Right renal cortex interstitium (tissue), 3 donors: ENCODE measurements at regions not wholly inside any gene's neighbourhood (a gene's known extent, or its start where the extent isn't known, plus 50 kb on each side); places are given as distances from the start of the nearest gene placed in this dataset.

Experiments used
- DNase-seq, 3 donors: peaks; one replicate each; pipeline ENCODE4 v3.0.0-alpha.2; 2013; ENCODE audit warnings: low read depth in 3 of 3, low spot score in 2 of 3

GRCh38 chr2:20558391-20559150, 92.3 kb downstream of the HS1BP3 start:
- no peak for DNase-seq

GRCh38 chr2:20559277-20559676, 91.6 kb downstream of the HS1BP3 start:
- DNase-seq = no peak

GRCh38 chr2:20560011-20560410, 90.9 kb downstream of the HS1BP3 start:
- no peak for DNase-seq

GRCh38 chr2:20560891-20561636, 89.8 kb downstream of the HS1BP3 start:
- no peak for DNase-seq

GRCh38 chr2:20561637-20562454, 89.1 kb downstream of the HS1BP3 start:
- DNase-seq = no peak

- DNase-seq = no peak
These were observed 88.2 kb downstream of the HS1BP3 start for GRCh38 chr2:20562540-20563225.

GRCh38 chr2:20563251-20563650, 87.6 kb downstream of the HS1BP3 start:
- no peak for DNase-seq

- DNase-seq = no peak
These were observed 87.1 kb downstream of the HS1BP3 start for GRCh38 chr2:20563833-20564232.

GRCh38 chr2:20565101-20565622, 85.7 kb downstream of the HS1BP3 start:
- DNase-seq = no peak

- peak in 1 of 3 donors; percentile 58 for DNase-seq
These were observed 85.2 kb downstream of the HS1BP3 start for GRCh38 chr2:20565623-20566236.

- no peak for DNase-seq
These were observed 84.6 kb downstream of the HS1BP3 start for GRCh38 chr2:20566331-20566730.

- no peak for DNase-seq
These were observed 83.6 kb downstream of the HS1BP3 start for GRCh38 chr2:20567159-20567925.
